GM19468 (cell line): ENCODE measurements at regions not wholly inside any gene's neighbourhood (a gene's known extent, or its start where the extent isn't known, plus 50 kb on each side); places are given as distances from the start of the nearest gene placed in this dataset.

Experiments used
- ATAC-seq: cut with Tn5 transposase; IDR thresholded peaks from one replicate; pipeline ENCODE4 v1.9.1; 2021; ENCODE audit warnings: mild to moderate bottlenecking, moderate library complexity, moderate number of reproducible peaks; ENCODE audit not compliant: unreplicated experiment; ENCODE audit errors: extremely low read depth

- no peak for ATAC-seq
These were observed 237.0 kb downstream of the IKZF2 start for GRCh38 chr2:212914392-212914791.

GRCh38 chr2:212913640-212914306 is 237.6 kb downstream of the IKZF2 start:
- no peak for ATAC-seq

GRCh38 chr2:212912445-212913103 is 238.8 kb downstream of the IKZF2 start:
- no peak for ATAC-seq

GRCh38 chr2:212911011-212911410 is 240.4 kb downstream of the IKZF2 start:
- ATAC-seq, result no peak

GRCh38 chr2:212908682-212909435 is 242.6 kb downstream of the IKZF2 start:
- no peak for ATAC-seq

- ATAC-seq, result no peak
These were observed 243.4 kb downstream of the IKZF2 start for GRCh38 chr2:212908031-212908430.

GRCh38 chr2:212906620-212907019 is 244.8 kb downstream of the IKZF2 start:
- ATAC-seq, result no peak

- ATAC-seq, result no peak
These were observed 245.7 kb downstream of the IKZF2 start for GRCh38 chr2:212905640-212906201.

DNA sequence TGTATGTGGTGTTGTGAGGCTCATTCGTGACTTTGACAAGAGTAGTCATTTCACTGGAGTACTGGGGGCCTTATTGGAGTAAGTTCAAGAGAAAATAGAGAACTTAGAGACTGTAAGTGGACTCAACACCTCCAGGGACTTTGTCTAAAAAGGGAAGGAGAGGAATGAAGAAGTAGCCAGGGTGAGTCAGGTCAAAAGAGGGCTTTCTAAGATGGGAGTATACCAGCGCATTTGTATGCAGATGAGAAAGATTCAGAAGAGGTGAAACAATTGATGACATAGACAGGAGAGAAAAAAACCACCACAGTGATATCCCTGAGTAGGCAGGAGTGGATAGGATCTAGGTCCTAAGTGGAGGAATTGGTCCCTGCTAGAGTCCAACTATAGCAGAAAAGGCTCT is 246.8 kb downstream of the IKZF2 start:
- no peak for ATAC-seq

DNA sequence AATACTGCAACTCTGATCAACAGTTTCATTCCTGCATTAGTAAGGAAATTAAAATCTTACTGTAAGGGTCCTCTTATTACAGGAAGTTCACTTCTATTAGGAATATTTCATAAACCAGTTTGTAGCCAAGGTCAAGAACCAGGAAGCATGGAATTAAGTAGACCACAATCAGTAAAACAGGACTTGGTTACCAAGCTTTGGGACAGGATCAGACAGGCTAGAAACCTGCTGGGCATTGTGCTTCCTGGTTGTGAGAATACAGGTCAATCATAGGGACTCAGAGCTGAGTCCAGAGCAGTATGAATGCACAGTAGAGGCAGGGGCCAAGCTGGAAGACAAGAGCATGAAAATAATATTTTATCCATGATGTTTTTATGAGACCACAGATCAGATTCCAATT is 248.0 kb downstream of the IKZF2 start:
- no peak for ATAC-seq

DNA sequence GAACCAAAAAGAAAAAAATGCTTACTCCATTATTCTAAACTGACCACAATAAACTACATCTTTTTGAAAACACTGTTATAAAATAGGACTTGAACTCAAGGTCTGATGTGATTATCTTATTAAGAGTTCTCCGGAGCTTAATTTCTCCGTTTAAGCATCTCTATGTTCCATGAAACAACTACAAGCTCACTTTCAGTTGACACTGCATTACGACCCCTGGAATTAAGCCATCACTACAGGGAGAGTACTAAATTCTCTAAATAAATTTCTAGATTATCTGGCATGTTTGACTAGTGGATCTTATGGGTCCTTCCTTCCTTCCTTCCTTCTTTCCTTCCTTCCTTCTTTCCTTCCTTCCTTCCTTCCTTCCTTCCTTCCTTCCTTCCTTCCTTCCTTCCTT is 249.0 kb downstream of the IKZF2 start:
- ATAC-seq, result no peak

DNA sequence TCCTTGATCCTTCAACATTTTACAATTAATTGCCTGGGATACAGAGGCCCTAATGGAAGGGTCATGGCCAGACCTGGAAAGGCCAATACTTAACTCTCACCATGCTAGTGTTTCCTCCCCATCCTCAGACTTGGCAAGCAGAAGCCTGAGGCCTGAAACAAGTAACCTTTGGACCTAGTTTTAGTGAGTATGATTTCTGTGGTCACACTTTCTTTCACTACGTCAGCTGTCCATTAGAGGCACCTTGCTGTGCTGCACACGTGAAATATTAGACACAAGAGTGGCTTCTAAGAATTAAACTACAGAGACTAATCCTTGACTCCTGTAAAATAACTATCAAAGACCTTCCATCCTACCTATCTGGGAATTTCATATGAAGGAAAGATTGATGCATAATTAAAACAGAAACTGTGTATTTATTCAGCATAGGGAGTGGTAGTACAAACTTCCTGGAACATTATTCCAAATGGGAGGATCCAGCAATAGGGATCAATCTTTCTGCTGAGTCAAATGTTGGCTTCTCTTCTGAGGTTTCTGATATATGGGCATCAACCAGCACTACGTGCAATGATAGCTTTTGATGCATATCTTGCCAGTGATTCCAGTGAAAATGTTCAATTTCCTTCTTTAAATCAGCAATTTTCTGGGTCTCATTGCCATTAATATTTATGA is 249.7 kb downstream of the IKZF2 start:
- ATAC-seq, result no peak

- no peak for ATAC-seq
These were observed 250.7 kb downstream of the IKZF2 start for GRCh38 chr2:212900715-212901114.

DNA sequence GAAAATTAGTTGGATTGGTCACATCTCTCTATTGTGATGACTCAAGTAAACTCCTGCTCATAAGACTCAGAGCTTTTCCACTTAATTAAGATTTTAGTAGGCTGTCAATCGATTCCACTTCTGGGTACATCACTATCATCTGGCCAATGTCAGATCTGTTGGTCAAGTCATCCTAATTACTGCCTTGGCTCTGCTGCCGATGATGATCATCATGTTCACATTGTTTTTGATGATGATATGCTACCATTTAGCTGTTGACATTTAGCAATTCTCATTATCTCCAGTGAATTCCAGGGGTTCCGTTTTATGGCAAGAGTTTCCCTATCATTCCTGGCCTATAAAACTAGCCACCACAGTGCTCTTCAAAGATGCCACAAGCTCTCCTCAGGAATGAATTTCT is 253.4 kb downstream of the IKZF2 start:
- ATAC-seq, result no peak

DNA sequence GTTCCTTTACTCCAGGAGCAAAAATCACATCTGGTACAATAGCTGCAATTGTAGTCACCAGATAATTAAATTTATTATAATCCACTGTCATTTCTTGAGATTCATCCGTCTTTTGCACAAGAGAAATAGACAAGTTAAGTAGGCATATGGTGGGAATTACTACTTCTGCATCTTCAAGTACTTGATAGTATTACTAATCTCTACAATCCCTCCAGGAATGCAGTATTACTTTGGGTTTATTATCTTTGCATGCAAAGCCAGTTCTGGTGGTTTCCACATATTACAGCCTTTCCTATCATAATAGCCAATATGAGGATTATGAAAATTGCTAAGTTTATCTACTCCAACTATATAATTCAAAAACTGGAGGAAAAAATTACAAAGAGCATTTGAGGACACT is 254.1 kb downstream of the IKZF2 start:
- no peak for ATAC-seq

- ATAC-seq, result no peak
These were observed 257.4 kb downstream of the IKZF2 start for GRCh38 chr2:212894026-212894425.

- no peak for ATAC-seq
These were observed 258.2 kb downstream of the IKZF2 start for GRCh38 chr2:212893216-212893615.

GRCh38 chr2:212892193-212892592 is 259.2 kb downstream of the IKZF2 start:
- no peak for ATAC-seq

- ATAC-seq, result no peak
These were observed 259.8 kb downstream of the IKZF2 start for GRCh38 chr2:212891580-212891979.

GRCh38 chr2:212882626-212883025 is 268.8 kb downstream of the IKZF2 start:
- ATAC-seq, result no peak
